OCI-LY3 (cell line): ENCODE measurements at regions not wholly inside any gene's neighbourhood (a gene's known extent, or its start where the extent isn't known, plus 50 kb on each side); places are given as distances from the start of the nearest gene placed in this dataset.

Source experiments
- CTCF ChIP-seq: fragments of 200-600, 300-600 bp; sonication (generic); IDR thresholded peaks from 2 replicates; pipeline ENCODE4 v1.5.1; 2014; ENCODE audit warnings: antibody characterized with exemption, low read length, low read depth
- EZH2phosphoT487 ChIP-seq: fragments of 200-600 bp; shearing (Covaris generic); IDR thresholded peaks from 2 replicates; pipeline ENCODE4 v1.6.1; 2018; ENCODE audit warnings: antibody characterized with exemption, mixed run types, low read depth

- TF ChIP-seq CTCF (no peak), EZH2phosphoT487 (no peak)
Measured at GRCh38 chr4:24405926-24406325, 178.4 kb downstream of the DHX15 start.
